GM21447 (cell line): ENCODE measurements at regions not wholly inside any gene's neighbourhood (a gene's known extent, or its start where the extent isn't known, plus 50 kb on each side); places are given as distances from the start of the nearest gene placed in this dataset.
A peak's percentile ranks its signal among the peaks of the same experiment; 100 is the strongest.

Experiments
- ATAC-seq: cut with Tn5 transposase; IDR thresholded peaks from one replicate; pipeline ENCODE4 v1.9.1; 2021; ENCODE audit not compliant: unreplicated experiment

DNA sequence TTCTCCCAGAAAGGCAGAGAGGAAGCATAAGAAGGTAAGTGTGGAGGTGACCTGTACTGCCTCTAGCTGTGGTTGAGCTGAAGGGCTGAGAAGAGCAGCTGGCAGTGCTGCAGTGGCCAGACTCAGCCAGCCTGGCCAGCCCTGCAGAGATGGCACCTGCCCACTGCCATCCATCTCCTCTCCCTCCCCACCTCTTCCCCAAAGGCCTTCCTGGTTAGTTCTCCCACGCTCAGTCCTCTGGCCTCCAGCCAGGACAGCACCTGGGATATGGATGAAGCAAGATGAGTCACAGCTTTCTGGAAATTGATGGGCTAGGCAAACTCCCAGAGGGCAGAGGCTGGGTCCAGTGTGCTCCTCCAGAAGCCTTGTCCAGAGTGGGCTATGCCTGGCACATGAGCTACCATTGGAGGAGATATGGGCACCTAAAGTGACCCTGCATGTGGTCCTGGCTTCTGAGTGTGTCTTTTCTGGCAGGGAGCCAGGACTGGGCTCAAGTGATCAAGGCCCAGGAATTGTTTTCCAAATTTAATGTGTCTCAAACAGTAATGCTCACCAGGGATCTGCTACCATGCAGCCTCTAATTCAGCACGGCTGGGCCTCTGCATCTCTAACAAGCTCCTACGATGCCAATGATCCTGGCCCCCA is 81.0 kb upstream of the CACUL1 start:
- ATAC-seq: no peak

DNA sequence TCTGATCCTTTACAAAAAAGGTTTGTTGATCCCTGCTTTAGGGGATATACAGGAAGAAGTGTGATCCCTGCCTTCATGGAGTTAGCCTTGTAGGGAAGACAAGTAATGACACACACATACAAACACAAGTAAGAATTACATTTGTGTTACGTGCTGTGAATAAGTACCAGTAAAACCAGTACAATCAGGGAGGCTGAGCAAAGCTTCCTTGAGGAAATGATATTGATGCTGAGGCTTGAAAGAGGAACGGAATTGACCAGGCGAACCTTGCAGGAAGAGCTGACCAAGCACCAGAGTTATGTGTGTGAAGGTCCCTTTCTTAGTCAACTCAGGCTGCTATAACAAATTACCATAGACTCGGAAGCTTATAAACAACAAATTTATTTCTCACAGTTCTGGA is 83.6 kb upstream of the CACUL1 start:
- ATAC-seq: no peak

DNA sequence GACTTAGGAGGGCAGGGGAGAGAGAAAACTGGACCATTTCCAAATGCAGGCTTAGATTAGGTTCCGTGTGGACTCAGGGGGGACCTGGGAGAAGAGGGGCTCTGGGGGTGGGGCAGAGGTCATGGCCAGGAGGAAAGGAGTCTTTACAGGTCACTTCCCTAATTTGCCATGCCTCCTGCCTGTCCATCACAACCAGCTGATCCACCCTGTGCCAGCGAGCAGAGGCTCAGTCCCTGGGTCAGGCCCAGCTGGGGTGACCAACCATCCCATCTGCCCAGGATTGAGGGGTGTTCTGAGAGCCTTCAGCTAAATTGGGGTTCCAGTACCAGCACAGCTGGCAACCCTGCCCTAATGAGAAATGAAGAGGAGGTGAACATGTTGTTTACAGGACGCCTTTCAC is 84.6 kb upstream of the CACUL1 start:
- ATAC-seq: no peak

DNA sequence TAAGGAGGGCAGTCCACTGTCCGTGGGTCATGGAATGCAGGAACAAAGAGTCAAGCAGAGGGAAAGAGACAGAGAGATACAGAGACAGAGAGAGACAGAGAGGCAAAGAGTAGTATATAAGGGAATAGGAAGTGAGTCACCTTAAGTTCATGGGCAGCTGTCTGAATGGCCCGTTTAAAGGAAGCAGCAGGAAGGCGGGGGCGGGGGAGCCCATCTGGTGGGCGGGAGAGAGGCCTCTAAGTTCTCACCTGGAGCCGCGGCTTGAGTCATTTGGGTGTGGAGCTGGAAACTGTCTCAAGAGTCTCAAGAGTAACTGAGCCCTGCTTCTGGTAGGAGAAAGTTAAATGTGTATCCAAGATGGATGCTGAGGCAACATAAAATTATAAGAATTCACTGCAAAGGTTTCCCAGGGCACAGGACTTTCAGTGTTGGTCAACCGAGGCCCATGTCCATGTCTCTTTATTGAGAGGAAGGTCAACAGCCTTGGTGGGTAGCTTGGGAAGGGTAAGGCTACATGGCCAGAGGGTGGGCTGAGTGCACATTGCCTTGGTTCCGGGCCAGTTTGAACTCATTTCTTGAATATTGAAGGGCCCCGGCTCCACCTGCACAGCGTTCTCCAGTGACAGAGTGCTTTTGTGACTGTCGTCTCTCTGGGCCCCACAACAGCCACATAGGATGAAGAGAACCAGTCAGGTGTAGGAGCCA is 85.5 kb upstream of the CACUL1 start:
- no peak for ATAC-seq

DNA sequence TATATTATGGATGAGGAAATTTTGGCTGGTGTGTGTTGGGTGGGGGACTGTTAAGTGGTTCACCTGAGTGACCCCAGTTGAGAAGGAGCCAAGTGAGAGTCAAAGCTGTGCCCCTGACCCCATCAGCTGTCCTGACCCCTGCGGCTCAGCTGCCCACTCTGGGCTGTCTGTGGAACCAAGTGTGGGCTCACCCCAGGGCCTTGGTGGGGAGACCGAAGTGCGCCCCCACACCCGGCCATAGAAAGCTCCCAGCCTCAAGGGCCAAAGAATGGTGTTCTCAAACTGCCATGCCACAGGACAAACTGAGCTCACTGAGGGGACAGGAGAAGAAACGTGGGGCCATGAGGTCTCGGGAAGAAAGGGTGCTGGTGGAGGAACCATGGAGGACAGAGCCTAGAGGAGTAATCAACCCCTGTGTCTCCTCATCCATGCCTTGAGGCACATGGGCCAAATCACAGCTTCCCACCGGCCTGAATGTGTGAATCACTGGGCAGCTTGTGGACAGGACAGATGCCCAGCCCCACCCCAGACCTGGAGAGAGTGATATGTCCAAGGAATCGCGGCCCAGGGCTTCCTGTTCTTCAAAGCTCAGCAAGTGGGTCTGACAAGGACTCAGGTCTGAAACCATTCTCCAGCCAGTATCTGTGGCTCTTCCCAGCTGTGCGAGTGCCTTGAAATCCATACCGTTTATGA is 86.2 kb upstream of the CACUL1 start:
- no peak for ATAC-seq

DNA sequence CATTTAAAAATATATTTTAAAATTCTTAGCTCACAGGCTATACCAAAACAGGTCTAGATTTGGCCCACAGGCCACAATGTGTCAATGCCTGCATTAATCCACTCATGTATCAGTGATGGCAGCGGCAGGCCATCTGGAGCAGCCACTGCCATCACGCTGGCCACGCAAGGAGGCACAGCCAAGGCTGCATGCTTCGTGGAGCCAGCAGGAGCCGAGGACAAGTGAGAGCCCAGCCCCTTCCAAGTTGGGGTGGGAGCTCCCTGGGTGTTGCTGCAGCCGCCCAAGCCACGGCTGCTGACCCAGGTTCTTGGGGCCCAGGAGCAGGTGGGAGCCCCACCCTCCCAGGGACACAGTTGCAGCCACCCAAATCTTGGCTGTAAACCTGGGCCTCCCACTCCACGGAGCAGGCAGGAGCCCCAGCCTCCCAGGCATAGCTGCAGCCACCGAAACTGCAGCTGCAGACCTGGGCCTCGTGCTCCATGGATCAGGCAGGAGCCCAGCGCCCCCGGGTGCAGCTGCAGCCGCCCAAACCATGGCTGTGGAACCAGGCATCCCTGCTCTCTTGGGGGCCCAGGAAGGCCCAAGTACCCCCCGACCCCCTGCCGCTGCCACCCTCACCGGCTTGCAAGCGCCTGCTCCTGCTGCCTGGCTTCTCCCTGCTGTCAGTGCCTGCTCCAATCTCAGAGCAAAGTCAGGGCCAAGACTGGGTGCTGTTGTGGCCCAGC is 87.3 kb upstream of the CACUL1 start:
- ATAC-seq: no peak

DNA sequence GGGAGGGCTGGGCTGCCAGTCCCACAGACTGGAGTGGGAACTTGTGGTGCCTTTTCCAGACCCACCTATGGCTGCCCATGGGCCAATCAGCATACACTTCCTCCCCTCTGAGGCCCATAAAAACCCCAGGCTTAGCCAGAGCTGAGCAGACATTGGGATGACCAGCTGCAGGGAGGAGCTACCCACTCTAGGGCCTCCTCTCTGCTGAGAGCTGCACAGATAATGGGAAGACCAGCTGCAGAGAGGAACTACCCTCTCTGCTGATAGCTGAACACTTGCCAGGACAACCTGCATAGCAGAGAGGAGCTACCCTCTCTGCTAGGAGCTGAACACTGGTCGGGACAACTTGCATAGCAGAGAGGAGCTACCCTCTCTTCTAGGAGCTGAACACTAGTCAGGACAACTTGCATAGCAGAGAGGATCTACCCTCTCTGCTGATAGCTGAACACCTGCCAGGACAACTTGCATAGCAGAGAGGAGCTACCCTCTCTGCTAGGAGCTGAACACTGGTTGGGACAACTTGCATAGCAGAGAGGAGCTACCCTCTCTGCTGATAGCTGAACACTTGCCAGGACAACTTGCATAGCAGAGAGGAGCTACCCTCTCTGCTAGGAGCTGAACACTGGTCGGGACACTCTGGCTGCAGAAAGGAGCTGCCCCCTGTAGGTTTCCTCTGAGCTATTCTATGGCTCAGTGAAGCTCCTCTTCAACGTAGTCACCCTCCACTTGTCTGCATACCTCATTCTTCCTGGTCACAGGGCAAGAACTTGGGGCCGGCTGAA is 88.3 kb upstream of the CACUL1 start:
- ATAC-seq: no peak

DNA sequence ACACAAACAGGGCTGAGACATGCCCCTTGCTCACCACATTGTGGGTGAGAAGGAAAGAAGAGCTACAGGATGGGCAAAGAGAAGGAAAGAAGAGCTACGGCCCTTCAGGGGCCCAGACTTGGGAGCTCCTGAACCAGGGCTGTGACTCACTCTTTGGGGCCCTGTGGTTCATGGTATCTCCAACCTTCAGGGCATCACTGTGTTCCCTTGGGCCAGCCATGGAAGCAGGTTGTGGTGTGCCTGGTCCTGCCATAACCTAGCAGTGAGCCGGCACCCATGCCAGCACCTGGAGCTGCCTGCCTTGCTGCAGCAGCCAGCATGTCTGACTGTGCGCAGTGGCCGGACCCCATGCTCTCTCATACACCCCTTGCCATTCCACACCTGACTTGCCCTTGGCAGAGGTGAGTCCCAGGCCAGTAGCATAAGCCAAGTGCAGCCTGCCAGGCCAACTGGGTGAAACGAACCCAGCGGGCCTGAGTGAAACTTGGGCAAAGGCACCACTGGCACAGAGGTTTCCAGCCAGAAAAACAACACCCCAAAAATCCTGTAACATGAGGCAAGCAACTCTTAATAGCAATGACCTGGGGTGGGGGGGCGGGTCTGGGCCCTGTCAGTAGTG is 89.0 kb upstream of the CACUL1 start:
- ATAC-seq: no peak

DNA sequence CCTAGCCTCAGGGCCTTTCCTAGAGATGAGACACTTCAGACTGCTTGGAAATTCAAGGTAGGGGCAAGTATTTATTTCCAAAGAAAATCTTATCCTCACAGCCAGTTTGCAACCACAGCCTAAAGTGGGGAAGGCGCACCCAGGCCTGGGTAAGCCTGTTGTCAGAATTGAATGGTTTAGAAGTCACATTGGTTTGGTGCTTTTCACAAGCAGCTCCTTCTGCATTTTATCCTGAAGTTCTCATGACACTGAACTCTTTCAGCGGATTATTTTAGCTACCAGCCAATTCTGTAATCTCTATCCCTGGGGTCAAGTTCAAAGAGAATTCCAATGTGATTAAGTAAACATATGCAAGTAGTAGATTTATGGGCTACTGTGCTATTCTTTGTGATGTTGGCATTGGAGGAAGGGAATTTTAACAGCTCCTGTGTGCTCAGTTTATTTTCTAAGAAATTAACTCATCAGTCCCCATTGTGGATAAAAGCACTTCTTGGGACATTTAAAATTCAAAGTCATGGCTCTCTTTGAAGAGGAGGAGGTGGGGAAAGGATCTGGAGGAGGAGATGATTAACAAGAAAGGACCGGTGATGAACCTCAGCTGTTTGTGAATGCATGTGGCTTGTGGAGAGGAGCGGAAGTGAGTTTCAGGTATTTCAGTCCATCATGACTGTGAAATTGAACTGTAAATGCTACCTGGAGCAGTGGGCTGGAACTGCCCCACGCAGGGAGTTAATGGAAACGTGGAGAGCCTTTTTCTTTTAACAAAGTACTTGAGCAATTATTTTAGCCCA is 90.2 kb upstream of the CACUL1 start:
- no peak for ATAC-seq

DNA sequence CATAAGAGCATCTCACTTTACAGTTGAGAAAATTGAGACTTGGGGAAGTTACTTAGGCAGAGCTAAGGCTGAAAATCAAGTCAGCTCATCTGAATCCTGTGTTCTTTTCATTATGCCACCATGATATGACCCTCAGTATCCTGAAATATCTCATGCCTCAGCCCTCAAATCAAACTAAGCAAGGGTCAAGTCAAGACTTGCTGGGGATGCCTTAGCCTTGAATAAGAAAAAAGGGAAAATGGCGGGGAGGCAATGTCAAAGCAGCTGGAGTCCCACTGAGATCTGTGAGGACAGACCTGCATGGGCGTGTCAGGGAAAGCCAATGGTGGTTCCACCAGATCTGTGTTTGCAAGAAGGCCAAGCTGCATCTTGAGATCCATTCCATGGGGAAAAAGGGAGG is 91.0 kb upstream of the CACUL1 start:
- ATAC-seq: no peak

DNA sequence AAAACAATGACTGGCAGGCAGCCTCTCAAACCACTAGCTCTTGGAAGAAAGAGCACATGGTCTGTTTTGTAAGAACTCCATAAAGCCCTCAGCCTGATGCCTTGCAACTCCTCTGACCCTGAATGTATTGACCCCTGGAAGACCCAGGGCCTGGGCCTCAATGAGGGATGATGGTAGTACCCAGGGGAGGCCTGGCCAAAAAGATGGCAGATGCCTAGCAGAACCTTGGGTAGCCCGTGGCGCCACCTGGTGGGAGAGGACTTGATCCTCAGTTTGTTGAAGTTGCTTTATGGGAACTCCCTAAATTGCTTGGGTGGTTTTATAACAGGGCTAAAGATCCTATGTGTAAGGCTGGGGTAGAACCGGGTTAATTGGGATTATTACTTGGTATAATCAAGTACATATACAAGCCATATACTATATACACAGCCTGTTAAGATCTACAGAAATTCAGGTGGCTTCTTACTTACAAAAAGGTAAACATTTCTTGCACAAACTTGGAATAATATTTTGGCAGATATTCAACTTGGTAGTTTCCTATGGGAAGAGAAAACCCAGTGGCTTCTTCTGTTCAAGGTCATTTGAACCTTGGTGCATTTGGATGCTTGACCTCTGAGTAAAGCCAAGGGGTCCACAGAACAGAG is 95.8 kb upstream of the CACUL1 start:
- peak; percentile 76 for ATAC-seq

DNA sequence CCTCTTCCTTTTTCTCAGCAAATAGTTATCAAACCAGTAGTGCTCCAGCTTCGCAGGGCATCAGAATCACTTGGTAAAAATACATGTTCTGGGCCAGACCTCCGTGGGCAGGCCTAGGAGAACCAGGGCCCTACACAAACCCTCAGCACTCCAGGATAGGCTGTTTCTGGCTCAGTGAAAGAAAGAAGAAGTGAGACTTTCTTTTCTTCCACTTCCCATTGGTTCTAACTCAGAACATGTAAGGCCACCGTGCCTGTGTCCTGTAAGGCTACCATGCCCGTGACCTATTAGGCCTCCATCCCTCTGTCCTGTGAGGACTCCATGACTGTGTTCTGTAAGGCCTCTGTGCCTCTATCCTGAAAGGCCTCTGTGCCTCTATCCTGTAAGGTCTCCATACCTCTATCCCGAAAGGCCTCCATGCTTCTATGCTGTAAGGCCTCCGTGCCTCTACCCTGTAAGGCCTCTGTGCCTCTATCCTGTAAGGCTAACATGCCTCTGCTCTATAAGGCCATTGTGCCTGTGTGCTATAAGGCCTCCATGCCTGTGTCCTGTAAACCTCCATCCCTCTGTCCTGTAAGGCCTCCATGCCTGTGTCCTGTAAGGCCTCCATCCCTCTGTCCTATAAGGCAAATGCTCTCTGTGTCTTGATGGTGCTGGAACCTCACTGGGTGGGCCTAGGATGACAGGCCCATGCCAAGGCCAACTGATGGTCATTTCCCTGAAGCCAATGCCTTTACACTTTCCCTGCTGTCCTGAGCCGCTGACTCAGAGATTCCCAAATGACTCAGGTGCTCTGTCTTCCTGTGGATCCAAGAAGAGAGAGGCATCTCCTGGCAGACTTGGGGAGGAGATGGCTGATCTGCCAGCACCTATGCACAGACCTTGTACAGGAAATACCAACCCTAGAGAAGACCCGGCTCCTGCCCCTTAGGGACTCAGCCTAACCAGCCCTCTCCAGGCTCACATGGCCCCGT is 96.6 kb upstream of the CACUL1 start:
- ATAC-seq: peak; percentile 72

DNA sequence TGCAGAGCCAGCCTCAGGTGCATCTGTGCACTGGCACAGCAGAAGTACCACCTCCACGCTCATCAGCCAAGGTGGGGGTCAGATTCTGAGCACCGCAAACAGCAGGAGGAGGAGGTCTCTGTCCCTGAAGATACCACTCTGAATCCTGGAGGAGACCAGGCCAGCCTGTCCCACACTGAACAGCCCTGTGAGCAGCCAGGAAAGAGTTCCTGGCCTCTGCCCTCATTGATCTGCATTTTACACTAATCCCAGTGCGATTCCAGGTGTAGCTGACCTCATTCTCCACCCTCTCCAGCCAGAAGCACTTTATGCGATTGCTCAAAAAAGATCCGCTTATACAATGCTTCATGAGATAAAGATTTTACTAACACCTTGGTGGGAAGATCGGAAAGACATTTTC is 99.1 kb upstream of the CACUL1 start:
- no peak for ATAC-seq

DNA sequence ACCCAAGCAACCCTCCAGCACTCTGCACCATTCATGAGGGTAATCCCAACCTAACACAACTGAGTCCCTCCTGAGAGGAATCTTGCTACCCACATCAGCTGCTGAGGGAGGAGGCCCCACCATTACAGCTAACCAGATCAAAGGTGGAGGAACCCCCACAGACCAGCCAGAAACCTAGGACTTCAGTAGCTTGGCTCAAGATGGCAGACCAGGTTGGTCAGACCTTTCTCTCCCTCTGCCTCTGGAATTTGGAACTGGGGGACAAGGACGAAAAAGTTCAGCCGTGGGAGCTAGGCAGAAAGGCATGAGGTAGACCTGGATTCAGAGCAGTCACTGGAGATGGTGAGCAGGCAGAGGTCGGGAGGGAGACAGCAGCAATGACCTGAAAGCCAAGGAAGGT is 101.3 kb upstream of the CACUL1 start:
- ATAC-seq: no peak

DNA sequence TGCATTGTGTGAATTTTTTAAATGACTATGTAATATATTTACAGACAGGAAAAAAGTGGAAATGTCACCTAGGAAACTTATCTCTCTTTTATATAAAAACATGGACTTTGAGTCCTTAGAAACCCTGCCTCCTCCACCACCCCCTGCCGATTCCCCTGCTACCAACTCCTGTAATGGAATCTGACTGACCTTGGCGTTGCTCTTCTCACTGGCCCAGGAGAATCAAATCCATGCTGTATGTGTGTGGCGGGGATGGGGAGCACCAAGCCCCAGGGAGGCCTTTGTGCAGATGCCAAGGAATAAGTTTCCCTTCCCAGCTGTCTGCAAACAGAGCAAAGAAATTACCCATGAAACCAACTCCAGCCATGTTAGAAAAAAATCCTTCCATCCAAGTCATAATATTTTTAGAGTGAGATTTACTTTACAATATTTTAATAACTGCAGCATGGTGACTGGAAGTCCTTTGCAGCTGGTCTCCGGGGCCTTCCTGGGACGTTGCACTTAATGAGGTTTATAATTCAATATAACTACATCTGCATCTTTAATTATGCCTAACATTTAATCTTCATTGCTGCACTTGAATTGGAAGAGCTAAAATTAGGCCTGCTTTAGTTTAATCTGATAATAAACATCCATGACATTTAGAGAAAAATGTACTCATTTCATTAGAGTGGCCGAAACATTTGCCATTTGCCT is 111.4 kb upstream of the CACUL1 start:
- no peak for ATAC-seq

DNA sequence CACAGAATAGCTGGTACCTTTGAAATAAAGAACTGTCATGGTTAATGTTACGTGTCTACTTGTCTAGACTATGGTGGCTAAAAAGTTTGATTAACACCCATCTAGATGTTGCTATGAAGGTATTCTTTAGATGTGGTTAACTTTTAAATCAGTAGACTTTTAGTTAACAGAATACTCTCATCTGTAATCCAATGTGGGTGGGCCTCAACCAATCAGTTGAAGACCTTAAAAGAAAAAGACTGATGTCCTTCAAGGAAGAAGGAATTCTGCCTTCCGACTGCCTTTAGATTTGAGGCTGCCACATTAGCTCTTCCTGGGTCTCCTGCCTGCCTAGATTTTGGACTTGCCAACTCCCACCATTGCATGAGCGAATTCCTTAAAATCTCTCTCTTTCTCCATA is 113.0 kb upstream of the CACUL1 start:
- no peak for ATAC-seq

DNA sequence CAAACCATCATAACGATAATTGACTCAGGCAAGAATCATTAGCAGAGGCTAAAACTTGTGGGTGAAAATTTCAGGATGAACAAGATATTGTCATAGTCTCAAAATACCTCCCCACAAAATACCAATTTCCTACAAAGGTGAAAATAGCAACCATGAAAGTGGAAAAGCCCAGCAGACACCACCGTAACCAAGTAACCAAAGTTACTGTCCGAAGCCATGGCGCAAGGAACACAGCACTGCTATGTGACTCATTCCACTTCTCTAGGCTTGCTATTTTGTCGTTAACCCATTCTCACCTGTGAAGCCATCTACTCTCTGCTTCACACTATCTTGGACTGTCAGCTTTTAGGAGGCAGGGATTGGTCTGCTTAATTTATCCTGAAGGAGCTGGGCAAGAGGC is 113.8 kb upstream of the CACUL1 start:
- ATAC-seq: no peak
